HG03439 (cell line): ENCODE measurements at regions not wholly inside any gene's neighbourhood (a gene's known extent, or its start where the extent isn't known, plus 50 kb on each side); places are given as distances from the start of the nearest gene placed in this dataset.

Source experiments
- ATAC-seq: cut with Tn5 transposase; IDR thresholded peaks from one replicate; pipeline ENCODE4 v1.9.1; 2021; ENCODE audit warnings: mild to moderate bottlenecking, moderate library complexity; ENCODE audit not compliant: unreplicated experiment

- ATAC-seq: no peak
These were observed 327.3 kb downstream of the NXPE2 start for GRCh38 chr11:115005663-115006062.

GRCh38 chr11:115007851-115008250 lies 329.5 kb downstream of the NXPE2 start:
- ATAC-seq: no peak

GRCh38 chr11:115008799-115009198 lies 330.5 kb downstream of the NXPE2 start:
- no peak for ATAC-seq

GRCh38 chr11:115017529-115017928 lies 339.2 kb downstream of the NXPE2 start:
- no peak for ATAC-seq

- ATAC-seq: no peak
These were observed 351.8 kb downstream of the NXPE2 start for GRCh38 chr11:115030166-115030565.

- ATAC-seq: no peak
These were observed 358.3 kb downstream of the NXPE2 start for GRCh38 chr11:115036406-115037180.

- ATAC-seq: no peak
These were observed 363.7 kb downstream of the NXPE2 start for GRCh38 chr11:115042002-115042401.

GRCh38 chr11:115047631-115048030 lies 369.3 kb downstream of the NXPE2 start:
- ATAC-seq: no peak

GRCh38 chr11:115049796-115050195 lies 371.5 kb downstream of the NXPE2 start:
- ATAC-seq: no peak

GRCh38 chr11:115050756-115051155 lies 372.4 kb downstream of the NXPE2 start:
- no peak for ATAC-seq

- ATAC-seq: no peak
These were observed 373.7 kb downstream of the NXPE2 start for GRCh38 chr11:115051938-115052590.

- ATAC-seq: no peak
These were observed 374.3 kb downstream of the NXPE2 start for GRCh38 chr11:115052601-115053000.

GRCh38 chr11:115054570-115055538 lies 376.5 kb downstream of the NXPE2 start:
- ATAC-seq: no peak

- no peak for ATAC-seq
These were observed 378.2 kb downstream of the NXPE2 start for GRCh38 chr11:115056514-115056913.

GRCh38 chr11:115060840-115061239 lies 382.5 kb downstream of the NXPE2 start:
- no peak for ATAC-seq

- ATAC-seq: no peak
These were observed 387.0 kb downstream of the NXPE2 start for GRCh38 chr11:115065314-115065713.

GRCh38 chr11:115065830-115066664 lies 387.7 kb downstream of the NXPE2 start:
- no peak for ATAC-seq

- no peak for ATAC-seq
These were observed 389.1 kb downstream of the NXPE2 start for GRCh38 chr11:115067471-115067870.

GRCh38 chr11:115067900-115068530 lies 389.7 kb downstream of the NXPE2 start:
- ATAC-seq: no peak

GRCh38 chr11:115069599-115069998 lies 391.3 kb downstream of the NXPE2 start:
- ATAC-seq: no peak
